GM11168 (cell line): ENCODE measurements at regions not wholly inside any gene's neighbourhood (a gene's known extent, or its start where the extent isn't known, plus 50 kb on each side); places are given as distances from the start of the nearest gene placed in this dataset.

Experiments
- in situ Hi-C: fragments of 300-500 bp; cut with MboI; formaldehyde crosslinking; loops from one replicate; pipeline ENCODE4 v1.12.0; 2022; ENCODE audit warnings: low sequenced_read_pairs; ENCODE audit not compliant: unreplicated experiment

GRCh38 chr15:38071211-38071972, 137.0 kb downstream of the TMCO5A start:
- in situ Hi-C loops: no loop called here

- in situ Hi-C loops: no loop called here
Measured at GRCh38 chr15:38072007-38072347, 137.5 kb downstream of the TMCO5A start.

- in situ Hi-C loops: no loop called here
Measured at GRCh38 chr15:38072348-38073177, 138.1 kb downstream of the TMCO5A start.

- in situ Hi-C loops: no loop called here
Measured at GRCh38 chr15:38073178-38073946, 138.9 kb downstream of the TMCO5A start.

- in situ Hi-C loops: no loop called here
Measured at GRCh38 chr15:38074029-38074428, 139.6 kb downstream of the TMCO5A start.

- in situ Hi-C loops: no loop called here
Measured at GRCh38 chr15:38075466-38075865, 141.0 kb downstream of the TMCO5A start.

- in situ Hi-C loops: no loop called here
Measured at GRCh38 chr15:38076786-38077185, 142.3 kb downstream of the TMCO5A start.

- in situ Hi-C loops: no loop called here
Measured at GRCh38 chr15:38079236-38079635, 144.8 kb downstream of the TMCO5A start.

- in situ Hi-C loops: no loop called here
Measured at GRCh38 chr15:38080651-38081275, 146.3 kb downstream of the TMCO5A start.

- in situ Hi-C loops: no loop called here
Measured at GRCh38 chr15:38084289-38084688, 149.8 kb downstream of the TMCO5A start.

- in situ Hi-C loops: no loop called here
Measured at GRCh38 chr15:38085114-38085513, 150.7 kb downstream of the TMCO5A start.

GRCh38 chr15:38085931-38086568, 151.6 kb downstream of the TMCO5A start:
- in situ Hi-C loops: no loop called here

- in situ Hi-C loops: no loop called here
Measured at GRCh38 chr15:38086611-38087010, 152.2 kb downstream of the TMCO5A start.

- in situ Hi-C loops: no loop called here
Measured at GRCh38 chr15:38088971-38089370, 154.5 kb downstream of the TMCO5A start.

- in situ Hi-C loops: no loop called here
Measured at GRCh38 chr15:38090223-38090622, 155.8 kb downstream of the TMCO5A start.

- in situ Hi-C loops: no loop called here
Measured at GRCh38 chr15:38090678-38091077, 156.2 kb downstream of the TMCO5A start.

GRCh38 chr15:38091078-38091645, 156.7 kb downstream of the TMCO5A start:
- in situ Hi-C loops: no loop called here

- in situ Hi-C loops: no loop called here
Measured at GRCh38 chr15:38093931-38094330, 158.7 kb upstream of the SPRED1 start.

GRCh38 chr15:38102972-38103371, 149.7 kb upstream of the SPRED1 start:
- in situ Hi-C loops: no loop called here

- in situ Hi-C loops: no loop called here
Measured at GRCh38 chr15:38103564-38103963, 149.1 kb upstream of the SPRED1 start.
